GM12878 (cell line): ENCODE measurements at regions not wholly inside any gene's neighbourhood (a gene's known extent, or its start where the extent isn't known, plus 50 kb on each side); places are given as distances from the start of the nearest gene placed in this dataset.

Experiments used
- ATAC-seq: fragments of 200-7000 bp; cut with Tn5 transposase; 3 replicates; pipeline ENCODE4 v1.9.1; 2020; ENCODE audit warnings: mild to moderate bottlenecking, moderate library complexity
- BruUV-seq: library from RNA; stranded (reverse); fragments of 400-500 nt; replicated peaks from 2 replicates; lab custom pipeline; 2021; lab: Mats Ljungman, UMichigan
- CTCF ChIA-PET: fragments of 300-600 bp; sonication (Branson Sonifier 250); formaldehyde crosslinking; extraction: SDS; loops from one replicate; lab custom pipeline; 2021; ENCODE audit warnings: inconsistent platforms; lab: Yijun Ruan, JAX
- POLR2A ChIA-PET: fragments of 350-600 bp; formaldehyde crosslinking; extraction: SDS; loops from one replicate; lab custom pipeline; 2021; ENCODE audit warnings: inconsistent platforms; lab: Charles Lee
- RAD21 ChIA-PET: fragments of 300-600 bp; sonication (Branson Sonifier 250); formaldehyde crosslinking; loops from one replicate; lab custom pipeline; 2023; ENCODE audit warnings: antibody characterized with exemption; ENCODE audit not compliant: unreplicated experiment; lab: Charles Lee
- SMC1A ChIA-PET: fragments of 300-600 bp; sonication (Branson Sonifier 250); formaldehyde crosslinking; loops from one replicate; lab custom pipeline; 2023; ENCODE audit not compliant: unreplicated experiment, uncharacterized antibody; lab: Charles Lee
- DNase-seq: peaks from one replicate; pipeline ENCODE4 v3.0.0-alpha.2; 2011; ENCODE audit warnings: low read depth, low spot score
- FAIRE-seq: peaks from 3 replicates; lab custom pipeline; 2011; peaks lifted over from hg19 to GRCh38; lab: Jason Lieb, UNC
- H2AFZ ChIP-seq: 2 replicates; pipeline ENCODE4 v1.6.0; 2011; ENCODE audit warnings: low read depth, low read length, control low read depth; ENCODE audit not compliant: control insufficient read depth
- H3K27ac ChIP-seq: 2 replicates; pipeline ENCODE4 v1.5.1; 2011; ENCODE audit warnings: control low read depth; ENCODE audit not compliant: control insufficient read depth, insufficient read depth
- H3K27me3 ChIP-seq, 2 experiments: replicated peaks in 1 of 2; 2 replicates each; pipeline versions ENCODE4 v1.6.0 to v1.6.1; 2011; ENCODE audit warnings: low read length in 1 of 2; ENCODE audit not compliant: control insufficient read depth in 2 of 2, insufficient read depth in 2 of 2
- H3K36me3 ChIP-seq, 2 experiments: 2 replicates each; pipeline ENCODE4 v1.5.1; 2011; ENCODE audit warnings: low read length in 1 of 2; ENCODE audit not compliant: control insufficient read depth in 2 of 2, insufficient read depth in 2 of 2
- H3K4me1 ChIP-seq: 2 replicates; pipeline ENCODE4 v1.6.1; 2011; ENCODE audit warnings: mild to moderate bottlenecking, low read length, moderate library complexity, mixed read lengths; ENCODE audit not compliant: control insufficient read depth, insufficient read depth
- H3K4me2 ChIP-seq: 2 replicates; pipeline ENCODE4 v1.6.0; 2011; ENCODE audit warnings: control low read depth; ENCODE audit not compliant: control insufficient read depth, insufficient read depth
- H3K4me3 ChIP-seq: fragments of 200-600 bp; sonication (generic); 2 replicates; pipeline ENCODE4 v1.5.1; 2016
- H3K79me2 ChIP-seq: 2 replicates; pipeline ENCODE4 v1.6.0; 2011; ENCODE audit warnings: low read length; ENCODE audit not compliant: control insufficient read depth, insufficient read depth
- H3K9ac ChIP-seq: 2 replicates; pipeline ENCODE4 v1.8.0; 2011; ENCODE audit warnings: low read length, control low read depth, mixed read lengths; ENCODE audit not compliant: control insufficient read depth, insufficient read depth
- H3K9me3 ChIP-seq: replicated peaks from 3 replicates; pipeline ENCODE4 v1.5.1; 2011; ENCODE audit warnings: mild to moderate bottlenecking, low read length; ENCODE audit not compliant: control insufficient read depth, insufficient read depth
- H4K20me1 ChIP-seq: 2 replicates; pipeline ENCODE4 v1.6.0; 2011; ENCODE audit not compliant: control insufficient read depth, insufficient read depth
- CTCF ChIP-seq, 3 experiments: IDR thresholded peaks in 2 of 3; conservative IDR thresholded peaks in 1 of 3; 2 replicates each; pipeline ENCODE4 v1.5.1; 2011; ENCODE audit warnings: low read depth in 3 of 3, low read length in 3 of 3, mild to moderate bottlenecking in 3 of 3, control low read depth in 2 of 3, moderate library complexity in 2 of 3, inconsistent platforms in 1 of 3, mixed read lengths in 1 of 3; ENCODE audit not compliant: control insufficient read depth in 2 of 3, insufficient read depth in 1 of 3; ENCODE audit errors: extremely low read depth in 1 of 3
- EZH2 ChIP-seq: IDR thresholded peaks from 2 replicates; pipeline ENCODE4 v1.6.1; 2012; ENCODE audit warnings: low read depth, mild to moderate bottlenecking, control low read depth, inconsistent platforms, low read length, borderline replicate concordance; ENCODE audit not compliant: control insufficient read depth
- KLF5 ChIP-seq: fragments of 450-650 bp; IDR thresholded peaks from 2 replicates; pipeline ENCODE4 v1.6.1; 2014; ENCODE audit warnings: mild to moderate bottlenecking; ENCODE audit not compliant: partially characterized antibody
- MAX ChIP-seq: IDR thresholded peaks from 2 replicates; pipeline ENCODE4 v1.6.1; 2012; ENCODE audit warnings: low read depth, low read length, improper control_type of control experiment
- MYB ChIP-seq: fragments of 150-350 bp; IDR thresholded peaks from 2 replicates; pipeline ENCODE4 v1.6.1; 2014; ENCODE audit warnings: mild to moderate bottlenecking, low read depth, low read length, borderline replicate concordance
- PML ChIP-seq: IDR thresholded peaks from 2 replicates; pipeline ENCODE4 v1.6.1; 2012; ENCODE audit warnings: low read length, inconsistent platforms
- REST ChIP-seq: IDR thresholded peaks from 2 replicates; pipeline ENCODE4 v1.6.1; 2012; ENCODE audit warnings: mild to moderate bottlenecking, low read depth, low read length
- RUNX3 ChIP-seq: IDR thresholded peaks from 2 replicates; pipeline ENCODE4 v1.6.1; 2012; ENCODE audit warnings: low read length, inconsistent platforms
- USF1 ChIP-seq: IDR thresholded peaks from 2 replicates; pipeline ENCODE4 v1.6.1; 2011; ENCODE audit warnings: borderline replicate concordance, low read depth, mild to moderate bottlenecking, moderate library complexity, mixed read lengths, low read length; ENCODE audit not compliant: insufficient read depth; ENCODE audit errors: extremely low read length
- ZNF207 ChIP-seq: fragments of 450-650 bp; IDR thresholded peaks from 2 replicates; pipeline ENCODE4 v1.6.1; 2014; ENCODE audit warnings: antibody characterized with exemption, mild to moderate bottlenecking, borderline replicate concordance
- ZNF24 ChIP-seq: fragments of 450-650 bp; IDR thresholded peaks from 2 replicates; pipeline ENCODE4 v1.6.1; 2017; ENCODE audit warnings: antibody characterized with exemption, mild to moderate bottlenecking
- WGBS: methylation state at CpG from one replicate; pipeline ENCODE4 v1.1.6; 2016; ENCODE audit warnings: low lambda C conversion rate; ENCODE audit not compliant: insufficient replicate concordance, insufficient coverage; ENCODE audit errors: missing lambda C conversion rate; 5-methylcytosine and 5-hydroxymethylcytosine counted together
- in situ Hi-C: fragments of 300-500 bp; cut with MboI; formaldehyde crosslinking; loops from 9 replicates; pipeline ENCODE4 v1.14.3; 2018; ENCODE audit warnings: mixed read lengths
- intact Hi-C: fragments of 100-400 bp; cut with micrococcal nuclease; formaldehyde crosslinking; loops from one replicate; pipeline ENCODE4 v1.14.2; 2022; ENCODE audit not compliant: unreplicated experiment

- in situ Hi-C loops, result no loop called here
- Histone ChIP-seq H3K27ac (no peak overlapping the region), H3K9me3 (no peaks in the 10 kb centered on the region), H3K4me3 (no peak overlapping the region), H3K4me2 (no peak overlapping the region), H3K9ac (no peak overlapping the region), H3K79me2 (no peaks in the 10 kb centered on the region), H3K36me3 (no peaks in the 10 kb centered on the region), H2AFZ (no peak overlapping the region), H3K27me3 (no peaks in the 10 kb centered on the region), H4K20me1 (no peaks in the 10 kb centered on the region), H3K4me1 (peaks cover 3% of the 10 kb centered on the region; the same call in 1 of the 2 replicates)
- TF ChIP-seq USF1 (no peak), PML (no peak), ZNF24 (no peak), MAX (no peak)
- intact Hi-C loops, result no loop called here
- WGBS, result 53% methylated on average over 4 of the region's 4 CpGs
- ChIA-PET CTCF (no interaction called here), RAD21 (no interaction called here), SMC1A (no interaction called here), POLR2A (no interaction called here)
- ATAC-seq (no peak), FAIRE-seq (no peak), DNase-seq (no peak)
- BruUV-seq, result no TSS peak
These were observed 493.0 kb upstream of the PLXNA2 start for GRCh38 chr1:208737161-208737560.

GRCh38 chr1:208737922-208738321 is 493.7 kb upstream of the PLXNA2 start:
- in situ Hi-C loops, result no loop called here
- peak; percentile 40; the same call in 1 of the 3 replicates for ATAC-seq
- RAD21 ChIA-PET, result no interaction called here
- Histone ChIP-seq H3K4me1 (peaks cover 3% of the 10 kb centered on the region; the same call in 1 of the 2 replicates), H3K27ac (no peak overlapping the region), H3K9ac (no peak overlapping the region), H3K4me2 (no peak overlapping the region), H3K36me3 (no peaks in the 10 kb centered on the region), H3K27me3 (no peaks in the 10 kb centered on the region), H3K9me3 (no peaks in the 10 kb centered on the region), H4K20me1 (no peaks in the 10 kb centered on the region), H3K4me3 (no peak overlapping the region)
- 19% methylated on average over 4 of the region's 4 CpGs for WGBS
- POLR2A ChIA-PET, result no interaction called here
- no TSS peak for BruUV-seq
- CTCF ChIA-PET, result no interaction called here
- TF ChIP-seq MYB (no peak), CTCF (IDR thresholded peaks at IDR 0.05 in 2 of 3, conservative IDR thresholded peaks at IDR 0.05 in 1 of 3; ENCODE audit: control insufficient read depth in 2 of 3, extremely low read depth in 1 of 3, insufficient read depth in 1 of 3, low read depth in 3 of 3, low read length in 3 of 3) (peak in 1 of 3 experiments; percentile 7; a peak in 1 of 6 replicates), RUNX3 (peak; percentile 25; the same call in 1 of the 2 replicates), KLF5 (no peak), ZNF207 (no peak), EZH2 (no peak), REST (no peak)
- TF ChIP-seq, all 136 proteins: peak for 2
- DNase-seq, result no peak
- Histone ChIP-seq H2AFZ (no peak overlapping the region), H3K79me2 (no peaks in the 10 kb centered on the region)
- SMC1A ChIA-PET, result no interaction called here
- intact Hi-C loops, result no loop called here
- no peak for FAIRE-seq
